Epithelial cell of proximal tubule (primary cell): ENCODE measurements at regions not wholly inside any gene's neighbourhood (a gene's known extent, or its start where the extent isn't known, plus 50 kb on each side); places are given as distances from the start of the nearest gene placed in this dataset.

Experiments
- DNase-seq: peaks from one replicate; pipeline ENCODE4 v3.0.0-alpha.2; 2011; ENCODE audit warnings: low read depth
- H3K4me3 ChIP-seq: 2 replicates; pipeline ENCODE4 v1.5.1; 2011; ENCODE audit warnings: low read depth, mild to moderate bottlenecking, low read length
- CTCF ChIP-seq: conservative IDR thresholded peaks from 2 replicates; pipeline ENCODE4 v1.5.1; 2012; ENCODE audit warnings: low read depth, mild to moderate bottlenecking, low read length

- no peak for DNase-seq
- TF ChIP-seq CTCF: no peak
- no peak overlapping the region for H3K4me3 ChIP-seq
Measured at GRCh38 chr5:57315941-57316340, 142.1 kb downstream of the GPBP1 start.
